LNCaP clone FGC (cell line): ENCODE measurements at regions not wholly inside any gene's neighbourhood (a gene's known extent, or its start where the extent isn't known, plus 50 kb on each side); places are given as distances from the start of the nearest gene placed in this dataset.

ENCODE experiments used
- DNase-seq: peaks from one replicate; pipeline ENCODE4 v3.0.0-alpha.2; 2011; ENCODE audit warnings: low read depth
- H3K4me3 ChIP-seq: 2 replicates; pipeline ENCODE4 v1.5.1; 2011; ENCODE audit warnings: mild to moderate bottlenecking, low read depth, low read length, control low read depth
- CTCF ChIP-seq: IDR thresholded peaks from 2 replicates; pipeline ENCODE4 v1.5.1; 2012; ENCODE audit warnings: mild to moderate bottlenecking; ENCODE audit not compliant: control insufficient read depth, insufficient read depth; ENCODE audit errors: extremely low read depth

GRCh38 chr6:17035257-17036064, 66.4 kb upstream of the STMND1 start:
- DNase-seq = no peak
- H3K4me3 ChIP-seq = no peak overlapping the region

GRCh38 chr6:17033746-17034145, 68.1 kb upstream of the STMND1 start:
- DNase-seq = no peak
- no peak for TF ChIP-seq CTCF
- no peak overlapping the region for H3K4me3 ChIP-seq

More at GRCh38 chr6:17035257-17036064, 66.4 kb upstream of the STMND1 start:
- no peak for TF ChIP-seq CTCF

- no peak for TF ChIP-seq CTCF
- H3K4me3 ChIP-seq = no peak overlapping the region
- DNase-seq = peak; percentile 67
These were observed 68.7 kb upstream of the STMND1 start for GRCh38 chr6:17032988-17033634.

GRCh38 chr6:17032590-17032987, 69.3 kb upstream of the STMND1 start:
- no peak for DNase-seq
- no peak overlapping the region for H3K4me3 ChIP-seq
- TF ChIP-seq CTCF = no peak

- no peak overlapping the region for H3K4me3 ChIP-seq
- TF ChIP-seq CTCF = no peak
- no peak for DNase-seq
These were observed 69.9 kb upstream of the STMND1 start for GRCh38 chr6:17031961-17032360.

GRCh38 chr6:17027441-17027840, 74.4 kb upstream of the STMND1 start:
- no peak for TF ChIP-seq CTCF
- H3K4me3 ChIP-seq = no peak overlapping the region
- no peak for DNase-seq
